Liver (tissue), 8 donors: ENCODE measurements at regions not wholly inside any gene's neighbourhood (a gene's known extent, or its start where the extent isn't known, plus 50 kb on each side); places are given as distances from the start of the nearest gene placed in this dataset.
"Not testable (repeated sequence)": the region's sequence is repeated elsewhere in the genome, so short reads cannot be mapped to it uniquely, and the experiment has no call there.

Source experiments
- DNase-seq: peaks from one replicate; pipeline ENCODE4 v3.0.0-alpha.2; 2017; ENCODE audit warnings: low spot score
- H3K27ac ChIP-seq, 2 donors: one replicate each; pipeline ENCODE4 v1.7.0; 2013; ENCODE audit warnings: inconsistent platforms in 2 of 2, low read length in 2 of 2, control low read depth in 1 of 2, low read depth in 1 of 2, mild to moderate bottlenecking in 1 of 2
- H3K27me3 ChIP-seq, 4 donors: one replicate each; pipeline versions ENCODE4 v1.6.1 to v1.7.0; 2013; ENCODE audit warnings: low read length in 3 of 4, inconsistent platforms in 1 of 4, mild to moderate bottlenecking in 1 of 4, moderate library complexity in 1 of 4; ENCODE audit not compliant: control insufficient read depth in 4 of 4, insufficient read depth in 4 of 4
- H3K36me3 ChIP-seq, 4 donors: one replicate each; pipeline versions ENCODE4 v1.6.1 to v1.7.0; 2013; ENCODE audit warnings: low read length in 3 of 4, mild to moderate bottlenecking in 3 of 4, low read depth in 1 of 4, moderate library complexity in 1 of 4; ENCODE audit not compliant: control insufficient read depth in 4 of 4, insufficient read depth in 3 of 4
- H3K4me1 ChIP-seq, 4 donors: one replicate each; pipeline versions ENCODE4 v1.6.1 to v1.7.0; 2013; ENCODE audit warnings: low read length in 3 of 4, mild to moderate bottlenecking in 3 of 4, moderate library complexity in 1 of 4; ENCODE audit not compliant: control insufficient read depth in 4 of 4, insufficient read depth in 4 of 4
- H3K4me3 ChIP-seq, 3 donors: one replicate each; pipeline versions ENCODE4 v1.6.1 to v1.7.0; 2013; ENCODE audit warnings: low read length in 3 of 3, control low read depth in 1 of 3, low read depth in 1 of 3, mild to moderate bottlenecking in 1 of 3
- H3K9ac ChIP-seq, 2 donors: one replicate each; pipeline ENCODE4 v1.7.0; 2013; ENCODE audit warnings: low read length in 2 of 2, mild to moderate bottlenecking in 2 of 2, moderate library complexity in 2 of 2, control low read depth in 1 of 2, low read depth in 1 of 2
- H3K9me3 ChIP-seq, 4 donors: one replicate each; pipeline versions ENCODE4 v1.6.1 to v1.7.0; 2013; ENCODE audit warnings: low read length in 3 of 4; ENCODE audit not compliant: control insufficient read depth in 4 of 4
- EGR1 ChIP-seq, 2 donors: IDR thresholded peaks; 2 replicates each; pipeline ENCODE4 v1.6.1; 2016 to 2018; ENCODE audit warnings: antibody characterized with exemption in 2 of 2, low read depth in 2 of 2
- FOXA2 ChIP-seq: IDR thresholded peaks from 2 replicates; pipeline ENCODE4 v1.6.1; 2016; ENCODE audit warnings: antibody characterized with exemption
- JUND ChIP-seq, 2 donors: IDR thresholded peaks; 2 replicates each; pipeline ENCODE4 v1.6.1; 2016; ENCODE audit warnings: antibody characterized with exemption in 2 of 2
- RAD21 ChIP-seq, 2 donors: IDR thresholded peaks; 2 replicates each; pipeline ENCODE4 v1.6.1; 2016; ENCODE audit warnings: antibody characterized with exemption in 2 of 2, mild to moderate bottlenecking in 2 of 2
- SP1 ChIP-seq: IDR thresholded peaks from 2 replicates; pipeline ENCODE4 v1.6.1; 2018; ENCODE audit warnings: antibody characterized with exemption, mild to moderate bottlenecking
- TAF1 ChIP-seq: conservative IDR thresholded peaks from 2 replicates; pipeline ENCODE4 v1.6.1; 2016; ENCODE audit warnings: antibody characterized with exemption, mild to moderate bottlenecking
- YY1 ChIP-seq: IDR thresholded peaks from 2 replicates; pipeline ENCODE4 v1.6.1; 2016; ENCODE audit warnings: antibody characterized with exemption, mild to moderate bottlenecking
- WGBS: extraction: QIAGEN DNeasy Blood & Tissue Kit; methylation state at CpG from one replicate; pipeline ENCODE4 v1.1.7; 2013; 5-methylcytosine and 5-hydroxymethylcytosine counted together
- TF ChIP-seq, protein P1 (sequence below): IDR thresholded peaks from 2 replicates; pipeline ENCODE4 v1.6.1; 2016; ENCODE audit warnings: antibody characterized with exemption, mild to moderate bottlenecking
- TF ChIP-seq, protein P2 (sequence below): IDR thresholded peaks from 2 replicates; pipeline ENCODE4 v1.6.1; 2016; ENCODE audit warnings: antibody characterized with exemption
- TF ChIP-seq, protein P3 (sequence below): fragments of 150-350 bp; IDR thresholded peaks from 2 replicates; pipeline ENCODE4 v1.5.1; 2017; ENCODE audit warnings: improper control_type of control experiment, low read depth, low read length; ENCODE audit not compliant: missing input control
- donor health status: healthy.
- donor health status: healthy.
- donor health status: healthy.
- donor health status: healthy.
- donor health status: healthy.

DNA sequence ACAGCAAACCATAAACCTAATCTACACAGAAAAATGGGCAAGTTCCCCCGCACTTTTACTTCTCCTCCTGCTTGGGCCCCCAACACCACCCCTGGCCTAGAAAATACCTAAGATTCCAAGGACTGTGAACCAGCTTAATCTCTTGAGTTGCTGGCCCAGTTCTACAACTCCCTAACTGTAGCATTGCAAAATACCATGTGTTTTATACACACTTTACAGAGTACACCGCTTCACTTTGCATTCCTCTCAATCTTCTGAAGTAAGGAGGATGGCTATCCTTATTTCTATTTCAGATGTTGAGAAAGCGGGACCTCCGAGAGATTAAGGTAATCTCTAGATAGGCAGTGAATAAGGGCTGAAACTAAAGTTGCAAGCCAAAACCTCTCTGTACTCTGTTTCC lies 408.3 kb upstream of the NR5A2 start:
- no peak for DNase-seq
- Histone ChIP-seq H3K9me3 (no peaks in the 10 kb centered on the region), H3K9ac (no peak overlapping the region), H3K36me3 (no peaks in the 10 kb centered on the region), H3K27ac (no peak overlapping the region), H3K27me3 (no peaks in the 10 kb centered on the region), H3K4me3 (no peak overlapping the region), H3K4me1 (no peaks in the 10 kb centered on the region)
- WGBS, result 93% methylated on average over 4 of the region's 4 CpGs
- TF ChIP-seq, protein P1, sequence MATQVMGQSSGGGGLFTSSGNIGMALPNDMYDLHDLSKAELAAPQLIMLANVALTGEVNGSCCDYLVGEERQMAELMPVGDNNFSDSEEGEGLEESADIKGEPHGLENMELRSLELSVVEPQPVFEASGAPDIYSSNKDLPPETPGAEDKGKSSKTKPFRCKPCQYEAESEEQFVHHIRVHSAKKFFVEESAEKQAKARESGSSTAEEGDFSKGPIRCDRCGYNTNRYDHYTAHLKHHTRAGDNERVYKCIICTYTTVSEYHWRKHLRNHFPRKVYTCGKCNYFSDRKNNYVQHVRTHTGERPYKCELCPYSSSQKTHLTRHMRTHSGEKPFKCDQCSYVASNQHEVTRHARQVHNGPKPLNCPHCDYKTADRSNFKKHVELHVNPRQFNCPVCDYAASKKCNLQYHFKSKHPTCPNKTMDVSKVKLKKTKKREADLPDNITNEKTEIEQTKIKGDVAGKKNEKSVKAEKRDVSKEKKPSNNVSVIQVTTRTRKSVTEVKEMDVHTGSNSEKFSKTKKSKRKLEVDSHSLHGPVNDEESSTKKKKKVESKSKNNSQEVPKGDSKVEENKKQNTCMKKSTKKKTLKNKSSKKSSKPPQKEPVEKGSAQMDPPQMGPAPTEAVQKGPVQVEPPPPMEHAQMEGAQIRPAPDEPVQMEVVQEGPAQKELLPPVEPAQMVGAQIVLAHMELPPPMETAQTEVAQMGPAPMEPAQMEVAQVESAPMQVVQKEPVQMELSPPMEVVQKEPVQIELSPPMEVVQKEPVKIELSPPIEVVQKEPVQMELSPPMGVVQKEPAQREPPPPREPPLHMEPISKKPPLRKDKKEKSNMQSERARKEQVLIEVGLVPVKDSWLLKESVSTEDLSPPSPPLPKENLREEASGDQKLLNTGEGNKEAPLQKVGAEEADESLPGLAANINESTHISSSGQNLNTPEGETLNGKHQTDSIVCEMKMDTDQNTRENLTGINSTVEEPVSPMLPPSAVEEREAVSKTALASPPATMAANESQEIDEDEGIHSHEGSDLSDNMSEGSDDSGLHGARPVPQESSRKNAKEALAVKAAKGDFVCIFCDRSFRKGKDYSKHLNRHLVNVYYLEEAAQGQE, result no peak
- TF ChIP-seq YY1, result no peak

DNA sequence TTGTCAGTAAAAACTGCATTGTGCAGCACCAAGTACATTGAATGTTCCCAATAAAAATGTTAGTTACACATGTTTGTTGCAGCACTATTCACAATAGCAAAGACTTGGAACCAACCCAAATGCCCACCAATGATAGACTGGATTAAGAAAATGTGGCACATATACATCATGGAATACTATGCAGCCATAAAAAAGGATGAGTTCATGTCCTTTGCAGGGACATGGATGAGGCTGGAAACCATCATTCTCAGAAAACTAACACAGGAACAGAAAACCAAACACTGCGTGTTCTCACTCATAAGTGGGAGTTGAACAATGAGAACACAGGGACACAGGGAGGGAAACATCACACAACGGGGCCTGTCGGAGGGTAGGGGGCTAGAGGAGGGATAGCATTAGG lies 401.3 kb upstream of the NR5A2 start:
- H3K4me3 ChIP-seq, H3K27ac ChIP-seq, DNase-seq, H3K9ac ChIP-seq, H3K27me3 ChIP-seq, H3K36me3 ChIP-seq, H3K9me3 ChIP-seq, H3K4me1 ChIP-seq: not testable (repeated sequence)
- WGBS, result 90% methylated on average over 3 of the region's 3 CpGs

DNA sequence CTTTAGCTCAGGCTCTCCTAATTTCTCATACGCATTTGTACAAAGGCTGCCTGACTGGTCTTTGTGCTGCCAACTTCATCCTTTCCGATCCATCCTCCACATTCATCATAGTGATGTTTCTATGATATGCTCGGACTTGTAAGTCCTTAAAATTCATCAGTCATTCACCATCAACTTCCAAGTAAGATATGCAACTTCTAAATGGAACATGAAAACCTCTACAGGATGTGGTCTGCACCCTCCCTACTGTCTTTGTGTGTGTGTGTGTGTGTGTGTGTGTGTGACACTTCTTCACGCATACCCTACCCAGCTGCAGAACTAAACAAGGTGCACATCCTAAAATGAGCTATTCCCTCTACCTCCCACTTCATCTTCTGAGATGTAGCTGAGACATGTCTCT lies 397.9 kb upstream of the NR5A2 start:
- no peak overlapping the region for H3K9ac ChIP-seq
- TF ChIP-seq, protein P2, sequence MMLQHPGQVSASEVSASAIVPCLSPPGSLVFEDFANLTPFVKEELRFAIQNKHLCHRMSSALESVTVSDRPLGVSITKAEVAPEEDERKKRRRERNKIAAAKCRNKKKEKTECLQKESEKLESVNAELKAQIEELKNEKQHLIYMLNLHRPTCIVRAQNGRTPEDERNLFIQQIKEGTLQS, result no peak
- TF ChIP-seq SP1 (no peak), YY1 (no peak), RAD21 (IDR thresholded peaks at IDR 0.05) (no peak), FOXA2 (no peak), JUND (IDR thresholded peaks at IDR 0.05) (no peak), EGR1 (IDR thresholded peaks at IDR 0.05; ENCODE audit: low read depth in 2 of 2) (no peak), TAF1 (no peak)
- TF ChIP-seq, protein P3, sequence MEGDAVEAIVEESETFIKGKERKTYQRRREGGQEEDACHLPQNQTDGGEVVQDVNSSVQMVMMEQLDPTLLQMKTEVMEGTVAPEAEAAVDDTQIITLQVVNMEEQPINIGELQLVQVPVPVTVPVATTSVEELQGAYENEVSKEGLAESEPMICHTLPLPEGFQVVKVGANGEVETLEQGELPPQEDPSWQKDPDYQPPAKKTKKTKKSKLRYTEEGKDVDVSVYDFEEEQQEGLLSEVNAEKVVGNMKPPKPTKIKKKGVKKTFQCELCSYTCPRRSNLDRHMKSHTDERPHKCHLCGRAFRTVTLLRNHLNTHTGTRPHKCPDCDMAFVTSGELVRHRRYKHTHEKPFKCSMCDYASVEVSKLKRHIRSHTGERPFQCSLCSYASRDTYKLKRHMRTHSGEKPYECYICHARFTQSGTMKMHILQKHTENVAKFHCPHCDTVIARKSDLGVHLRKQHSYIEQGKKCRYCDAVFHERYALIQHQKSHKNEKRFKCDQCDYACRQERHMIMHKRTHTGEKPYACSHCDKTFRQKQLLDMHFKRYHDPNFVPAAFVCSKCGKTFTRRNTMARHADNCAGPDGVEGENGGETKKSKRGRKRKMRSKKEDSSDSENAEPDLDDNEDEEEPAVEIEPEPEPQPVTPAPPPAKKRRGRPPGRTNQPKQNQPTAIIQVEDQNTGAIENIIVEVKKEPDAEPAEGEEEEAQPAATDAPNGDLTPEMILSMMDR, result no peak
- H3K4me3 ChIP-seq, result no peak overlapping the region
- H3K9me3 ChIP-seq, result peaks cover 0 to 3% (median 0%) of the 10 kb centered on the region in 4 donors
- H3K36me3 ChIP-seq, result no peaks in the 10 kb centered on the region
- H3K27me3 ChIP-seq, result no peaks in the 10 kb centered on the region
- H3K4me1 ChIP-seq, result no peaks in the 10 kb centered on the region
- 83% methylated on average over 4 of the region's 4 CpGs for WGBS
- DNase-seq, result no peak
- no peak overlapping the region for H3K27ac ChIP-seq
